ENCODE measurements at regions not wholly inside any gene's neighbourhood (a gene's known extent, or its start where the extent isn't known, plus 50 kb on each side); places are given as distances from the start of the nearest gene placed in this dataset.
A peak's percentile ranks its signal among the peaks of the same experiment; 100 is the strongest.

DNA sequence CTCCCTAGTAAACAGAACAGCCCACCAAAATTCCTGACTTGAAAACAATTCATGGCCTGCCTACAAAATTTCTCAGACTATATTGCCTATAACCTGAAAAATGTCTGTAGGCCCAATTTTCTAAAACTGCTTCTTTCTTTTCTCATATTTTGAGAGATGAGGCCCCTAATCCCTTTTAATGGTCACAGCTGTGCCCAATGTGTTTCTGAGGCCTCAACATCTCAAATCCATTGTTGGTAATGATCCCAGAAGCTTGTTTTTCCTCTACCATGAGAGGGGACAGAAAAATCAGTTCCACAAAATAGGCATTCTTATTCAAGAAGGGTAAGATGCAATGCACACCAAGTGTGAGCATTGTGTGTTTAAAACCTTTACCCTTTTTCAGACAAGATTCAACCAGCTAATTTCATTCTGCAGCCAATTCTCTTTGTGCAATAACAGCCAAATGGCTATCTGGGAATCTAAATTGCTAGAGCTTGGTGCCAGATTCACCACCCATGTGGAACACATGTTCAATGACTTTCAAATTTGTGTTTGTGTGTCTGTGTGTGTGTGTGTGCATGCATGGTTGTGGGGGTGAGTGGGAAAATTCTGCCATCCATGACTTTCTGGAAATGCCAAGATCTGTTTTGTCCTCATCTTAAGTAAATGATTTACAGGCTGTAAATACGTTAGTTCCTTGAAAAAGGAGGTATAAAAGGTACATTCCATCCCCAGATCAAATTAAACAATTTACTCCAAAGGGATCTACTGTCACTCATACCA is 319.5 kb downstream of the TNS1 start:
- intact Hi-C loops (cut with DNase I) = no loop called here
- TF ChIP-seq, protein P1, sequence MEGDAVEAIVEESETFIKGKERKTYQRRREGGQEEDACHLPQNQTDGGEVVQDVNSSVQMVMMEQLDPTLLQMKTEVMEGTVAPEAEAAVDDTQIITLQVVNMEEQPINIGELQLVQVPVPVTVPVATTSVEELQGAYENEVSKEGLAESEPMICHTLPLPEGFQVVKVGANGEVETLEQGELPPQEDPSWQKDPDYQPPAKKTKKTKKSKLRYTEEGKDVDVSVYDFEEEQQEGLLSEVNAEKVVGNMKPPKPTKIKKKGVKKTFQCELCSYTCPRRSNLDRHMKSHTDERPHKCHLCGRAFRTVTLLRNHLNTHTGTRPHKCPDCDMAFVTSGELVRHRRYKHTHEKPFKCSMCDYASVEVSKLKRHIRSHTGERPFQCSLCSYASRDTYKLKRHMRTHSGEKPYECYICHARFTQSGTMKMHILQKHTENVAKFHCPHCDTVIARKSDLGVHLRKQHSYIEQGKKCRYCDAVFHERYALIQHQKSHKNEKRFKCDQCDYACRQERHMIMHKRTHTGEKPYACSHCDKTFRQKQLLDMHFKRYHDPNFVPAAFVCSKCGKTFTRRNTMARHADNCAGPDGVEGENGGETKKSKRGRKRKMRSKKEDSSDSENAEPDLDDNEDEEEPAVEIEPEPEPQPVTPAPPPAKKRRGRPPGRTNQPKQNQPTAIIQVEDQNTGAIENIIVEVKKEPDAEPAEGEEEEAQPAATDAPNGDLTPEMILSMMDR (IDR thresholded peaks at IDR 0.05) = no peak
- no peak for TF ChIP-seq POLR2A (IDR thresholded peaks at IDR 0.05)

DNA sequence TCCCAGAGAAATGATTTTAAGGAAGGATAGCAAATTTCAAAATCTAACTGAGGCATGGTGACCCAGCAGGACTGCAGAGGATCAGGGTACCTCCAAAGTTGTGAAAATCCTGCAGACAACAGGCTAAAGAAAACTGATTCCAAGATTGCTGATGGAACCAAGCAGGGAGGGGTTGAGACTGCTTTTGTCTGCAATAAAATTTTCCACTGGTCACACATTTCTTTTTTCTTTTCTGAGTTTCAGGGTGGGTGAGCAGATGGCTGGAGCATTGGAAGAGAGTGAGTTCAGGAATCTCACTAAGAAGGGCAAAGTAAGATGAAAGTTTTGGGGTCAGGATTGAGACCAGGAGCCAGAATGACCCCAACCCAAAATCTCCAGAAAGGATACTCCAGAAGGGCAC is 321.0 kb downstream of the TNS1 start:
- H3K9me3 ChIP-seq = no peaks in the 10 kb centered on the region
- no peak for TF ChIP-seq POLR2A (IDR thresholded peaks at IDR 0.05)
- TF ChIP-seq, protein P1 (IDR thresholded peaks at IDR 0.05) = no peak
- H3K27me3 ChIP-seq = no peaks in the 10 kb centered on the region
- intact Hi-C loops (cut with DNase I) = no loop called here
- peaks cover 9 to 59% (median 29%) of the 10 kb centered on the region in 3 donors for H3K4me1 ChIP-seq
- peak overlapping the region; percentile 45 to 91 (median 88) for H3K27ac ChIP-seq
- DNase-seq = no peak
- no peaks in the 10 kb centered on the region for H3K36me3 ChIP-seq
- H3K4me3 ChIP-seq = no peak overlapping the region

More for the DNA sequence above, 319.5 kb downstream of the TNS1 start:
- H3K4me3 ChIP-seq = no peak overlapping the region
- H3K27me3 ChIP-seq = no peaks in the 10 kb centered on the region
- no peaks in the 10 kb centered on the region for H3K9me3 ChIP-seq
- no peak for DNase-seq
- 63 to 90% methylated on average over 1 of the region's 1 CpG for WGBS, 2 donors
- H3K27ac ChIP-seq = peak overlapping the region; percentile 75 to 91 (median 88)
- H3K36me3 ChIP-seq = no peaks in the 10 kb centered on the region
- H3K4me1 ChIP-seq = peaks cover 14 to 74% (median 35%) of the 10 kb centered on the region in 3 donors

DNA sequence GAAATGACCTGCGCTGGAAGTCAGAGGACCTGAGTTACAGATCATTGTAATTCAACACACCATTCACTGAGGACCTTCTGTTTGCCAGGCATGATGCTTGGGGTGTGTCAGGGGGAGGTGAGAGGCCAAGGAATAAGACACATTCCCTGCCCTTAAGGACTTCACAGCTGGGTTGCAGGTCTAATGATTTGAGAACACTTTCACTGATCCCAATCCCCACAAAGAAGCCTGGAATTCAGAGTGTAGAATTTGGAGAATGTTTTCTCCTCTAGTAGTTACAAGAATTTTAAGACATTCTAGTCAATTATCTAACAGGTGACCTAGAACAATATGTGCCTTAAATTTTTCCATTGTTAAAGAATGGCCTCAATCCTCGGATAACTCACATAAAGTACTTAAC is 322.4 kb downstream of the TNS1 start:
- Histone ChIP-seq H3K4me1 (peaks cover 4 to 45% (median 15%) of the 10 kb centered on the region in 3 donors), H3K36me3 (no peaks in the 10 kb centered on the region), H3K4me3 (no peak overlapping the region), H3K27me3 (no peaks in the 10 kb centered on the region), H3K9me3 (no peaks in the 10 kb centered on the region), H3K27ac (peak overlapping the region in 1 of 4 donors; percentile 48)
- DNase-seq = no peak
- intact Hi-C loops (cut with DNase I) = no loop called here
- no peak for TF ChIP-seq POLR2A (IDR thresholded peaks at IDR 0.05)
- TF ChIP-seq, protein P1 (IDR thresholded peaks at IDR 0.05) = no peak
- WGBS, 2 donors = 81 to 94% methylated on average over 2 of the region's 2 CpGs

DNA sequence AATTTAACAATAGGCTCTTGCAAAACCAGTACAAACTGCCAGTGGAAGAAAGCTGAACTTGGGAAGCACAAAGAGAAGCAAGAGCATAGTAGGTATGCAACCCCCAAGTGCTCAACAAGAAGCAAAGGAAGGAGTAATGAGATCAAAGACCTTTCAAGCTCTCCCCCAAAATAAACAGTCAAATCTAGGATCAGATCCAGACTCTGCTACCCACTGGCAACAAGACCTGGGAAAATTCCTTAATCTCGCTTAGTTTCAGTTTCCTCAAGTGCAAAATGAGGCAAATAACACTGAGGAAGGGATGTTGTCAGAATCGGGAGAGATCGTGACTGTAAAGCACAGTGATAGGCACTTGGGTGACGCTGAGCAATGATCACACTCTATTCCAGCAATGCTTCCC is 329.2 kb downstream of the TNS1 start:
- 41 to 62% methylated on average over 4 of the region's 4 CpGs for WGBS, 2 donors
- Histone ChIP-seq H3K27me3 (no peaks in the 10 kb centered on the region), H3K9me3 (no peaks in the 10 kb centered on the region), H3K4me1 (peaks cover 17 to 52% (median 21%) of the 10 kb centered on the region in 3 donors), H3K4me3 (no peak overlapping the region), H3K27ac (peak overlapping the region; percentile 64 to 84 (median 72)), H3K36me3 (no peaks in the 10 kb centered on the region)
- TF ChIP-seq, protein P1 (IDR thresholded peaks at IDR 0.05) = no peak
- no peak for TF ChIP-seq POLR2A (IDR thresholded peaks at IDR 0.05)
- intact Hi-C loops (cut with DNase I) = no loop called here
- DNase-seq = no peak

DNA sequence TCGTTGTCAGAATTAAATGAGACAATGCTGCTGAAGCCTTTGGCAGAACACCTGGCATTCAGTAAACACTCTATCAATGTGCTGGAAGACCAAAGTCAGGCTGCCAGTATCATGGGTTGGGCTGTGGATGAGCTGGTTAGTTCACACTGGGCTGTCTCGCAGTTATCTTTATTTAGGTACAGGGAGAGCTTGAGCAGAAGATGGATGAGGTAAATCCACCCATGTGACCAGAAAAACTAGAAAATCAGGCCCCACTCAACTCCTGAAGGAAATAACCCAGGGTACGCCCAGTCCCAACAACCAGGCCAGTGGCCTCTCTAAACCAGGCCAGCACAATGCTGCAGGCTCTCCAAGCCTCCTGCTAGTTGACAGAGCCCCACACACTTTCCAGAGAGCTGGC is 330.3 kb downstream of the TNS1 start:
- DNase-seq = no peak
- Histone ChIP-seq H3K4me1 (peaks cover 17 to 63% (median 21%) of the 10 kb centered on the region in 3 donors), H3K9me3 (no peaks in the 10 kb centered on the region), H3K4me3 (no peak overlapping the region), H3K27me3 (no peaks in the 10 kb centered on the region), H3K27ac (peak overlapping the region; percentile 64 to 84 (median 72)), H3K36me3 (no peaks in the 10 kb centered on the region)
- WGBS, 2 donors = 18 to 63% methylated on average over 3 of the region's 3 CpGs
- intact Hi-C loops (cut with DNase I) = no loop called here
- no peak for TF ChIP-seq POLR2A (IDR thresholded peaks at IDR 0.05)
